ENCODE measurements at regions not wholly inside any gene's neighbourhood (a gene's known extent, or its start where the extent isn't known, plus 50 kb on each side); places are given as distances from the start of the nearest gene placed in this dataset.

DNA sequence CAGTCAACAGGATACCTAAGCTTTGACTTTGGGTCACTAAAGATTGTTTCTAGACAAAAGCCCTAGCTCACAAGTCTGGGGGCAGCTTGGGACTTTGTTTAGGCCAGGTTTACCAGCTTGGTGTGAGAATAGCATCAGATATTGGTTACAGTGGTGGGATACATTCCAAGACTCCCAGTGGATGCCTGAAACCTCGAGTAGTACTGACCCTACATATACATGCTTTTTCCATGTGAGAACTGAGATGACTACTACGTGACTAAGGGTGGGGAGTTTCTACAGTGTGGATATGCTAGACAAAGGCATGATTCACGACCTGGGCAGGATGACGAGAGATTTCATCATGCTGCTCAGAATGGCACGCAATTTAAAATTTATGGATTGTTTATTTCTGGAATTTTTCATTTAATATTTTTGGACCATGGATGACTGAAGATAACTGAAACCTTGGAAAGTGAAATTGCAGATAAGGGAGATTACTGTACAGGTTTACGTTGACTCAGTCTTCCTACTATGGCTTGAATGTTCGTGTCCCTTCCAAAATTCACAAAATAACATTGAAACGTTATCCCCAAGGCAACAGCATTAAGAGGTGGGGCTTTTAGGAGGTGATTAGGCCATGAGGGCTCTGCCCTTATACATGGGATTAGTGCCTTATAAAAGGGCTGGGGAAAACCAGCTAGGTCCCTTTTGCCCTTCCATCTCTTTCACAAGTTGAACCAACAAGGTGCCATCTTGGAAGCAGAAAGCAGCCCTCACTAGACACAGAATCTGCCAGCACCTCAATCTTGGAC is 50.2 kb upstream of the CTAGE1 start:
- DNase-seq (no peak), ATAC-seq (no peak)
- no peaks in the 10 kb centered on the region for H3K36me3 ChIP-seq (ENCODE audit: low read depth)
- intact Hi-C loops (cut with DNase I, micrococcal nuclease), result no loop called here
- peaks cover 12% of the 10 kb centered on the region for H3K4me1 ChIP-seq (ENCODE audit: low read depth)
- no peaks in the 10 kb centered on the region for H3K9me3 ChIP-seq
- H3K4me3 ChIP-seq, result no peak overlapping the region
- TF ChIP-seq CTCF (IDR thresholded peaks at IDR 0.05), result no peak

- H3K9me3 ChIP-seq, result no peaks in the 10 kb centered on the region
- DNase-seq (no peak), ATAC-seq (no peak)
- intact Hi-C loops (cut with DNase I, micrococcal nuclease), result no loop called here
- no peak for TF ChIP-seq CTCF (IDR thresholded peaks at IDR 0.05)
- no peak overlapping the region for H3K4me3 ChIP-seq
- peaks cover 12% of the 10 kb centered on the region for H3K4me1 ChIP-seq (ENCODE audit: low read depth)
- H3K36me3 ChIP-seq (ENCODE audit: low read depth), result no peaks in the 10 kb centered on the region
Measured at GRCh38 chr18:22468554-22468891, 50.8 kb upstream of the CTAGE1 start.

GRCh38 chr18:22469061-22469734 is 51.5 kb upstream of the CTAGE1 start:
- Histone ChIP-seq H3K36me3 (ENCODE audit: low read depth) (no peaks in the 10 kb centered on the region), H3K4me1 (ENCODE audit: low read depth) (peaks cover 12% of the 10 kb centered on the region), H3K9me3 (no peaks in the 10 kb centered on the region), H3K4me3 (no peak overlapping the region)
- no peak for TF ChIP-seq CTCF (IDR thresholded peaks at IDR 0.05)
- no peak for ATAC-seq
- intact Hi-C loops (cut with DNase I, micrococcal nuclease), result no loop called here
- DNase-seq, result no peak

DNA sequence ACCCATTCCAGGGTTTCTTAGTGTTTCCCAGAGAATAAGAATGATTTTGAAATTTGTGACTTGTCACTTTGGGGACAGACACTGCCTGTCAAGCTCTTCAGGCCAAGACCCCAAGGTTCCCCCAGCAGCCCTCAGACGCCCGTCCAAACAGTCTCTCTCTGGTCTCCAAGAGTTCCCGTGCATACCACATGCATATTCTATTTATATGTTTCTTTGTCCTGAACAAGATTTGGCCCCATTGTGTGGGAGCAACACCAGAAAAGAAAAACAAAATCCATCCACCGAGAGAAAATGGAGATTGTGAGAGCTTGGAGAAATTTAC is 52.2 kb upstream of the CTAGE1 start:
- Histone ChIP-seq H3K36me3 (ENCODE audit: low read depth) (no peaks in the 10 kb centered on the region), H3K4me3 (no peak overlapping the region), H3K4me1 (ENCODE audit: low read depth) (peaks cover 12% of the 10 kb centered on the region), H3K9me3 (no peaks in the 10 kb centered on the region)
- no peak for DNase-seq
- intact Hi-C loops (cut with DNase I, micrococcal nuclease), result no loop called here
- TF ChIP-seq CTCF (IDR thresholded peaks at IDR 0.05), result no peak
- ATAC-seq, result no peak

DNA sequence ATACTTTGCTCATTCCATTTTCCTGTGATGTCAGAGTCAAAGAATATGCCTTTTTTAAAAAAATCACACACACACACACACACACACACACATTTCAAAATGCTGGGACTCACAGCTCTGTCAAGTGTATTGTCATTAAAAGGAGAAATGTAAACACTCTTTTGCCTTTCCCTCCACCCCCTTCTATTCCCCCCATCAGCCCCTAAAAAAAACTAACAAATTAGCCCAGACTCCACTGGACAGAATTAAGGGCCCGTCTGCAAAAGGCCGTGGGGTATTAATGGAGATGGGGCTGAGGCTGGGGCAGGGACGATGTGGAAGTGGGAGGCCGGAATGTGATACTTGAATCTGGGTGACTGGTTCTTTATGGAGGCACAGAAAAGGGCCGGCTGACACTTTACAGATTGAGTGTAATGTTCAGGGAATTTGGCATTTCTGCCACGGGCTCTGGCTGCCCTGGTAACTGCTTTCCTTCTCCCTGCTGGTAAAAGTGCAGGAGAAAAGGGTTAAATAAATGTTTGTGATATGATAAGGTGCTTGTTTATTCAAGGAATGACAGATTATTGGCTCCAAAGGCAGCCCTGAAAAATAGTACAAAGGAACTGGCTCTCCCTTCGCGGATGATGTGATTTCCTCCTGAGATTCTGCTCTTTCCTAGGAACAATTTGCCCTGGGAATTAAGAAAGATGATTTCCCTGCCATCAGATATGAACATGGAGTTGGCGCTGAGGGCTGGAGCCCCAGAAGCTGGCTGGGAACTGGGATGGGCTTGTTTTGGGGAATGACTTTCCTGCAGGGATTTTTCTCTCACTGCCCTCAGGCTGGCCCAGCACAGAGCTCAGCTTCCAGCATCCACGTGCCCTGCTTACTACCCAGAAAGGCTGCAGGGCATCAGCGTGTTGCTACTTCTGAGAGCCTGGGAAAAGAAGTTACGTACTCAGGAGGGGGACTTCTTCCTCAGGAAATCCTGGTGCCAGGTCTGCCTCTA is 52.8 kb upstream of the CTAGE1 start:
- Histone ChIP-seq H3K4me3 (no peak overlapping the region), H3K9me3 (no peaks in the 10 kb centered on the region), H3K4me1 (ENCODE audit: low read depth) (peaks cover 12% of the 10 kb centered on the region), H3K36me3 (ENCODE audit: low read depth) (no peaks in the 10 kb centered on the region)
- no peak for TF ChIP-seq CTCF (IDR thresholded peaks at IDR 0.05)
- DNase-seq (no peak), ATAC-seq (peak; percentile 28)
- intact Hi-C loops (cut with DNase I, micrococcal nuclease), result no loop called here

Measured in mucosa of descending colon (tissue), 3 donors.